Nephron progenitor cell (in vitro differentiated cells): ENCODE measurements at regions not wholly inside any gene's neighbourhood (a gene's known extent, or its start where the extent isn't known, plus 50 kb on each side); places are given as distances from the start of the nearest gene placed in this dataset.

Experiments used
- DNase-seq: peaks from one replicate; pipeline ENCODE4 v3.0.0; 2021
- H3K27ac Mint-ChIP-seq: 2 replicates; pipeline ENCODE4 v1.8.0; 2021; ENCODE audit warnings: mild to moderate bottlenecking, moderate library complexity, mixed read lengths
- H3K27me3 Mint-ChIP-seq: 2 replicates; pipeline ENCODE4 v1.8.0; 2021; ENCODE audit warnings: mild to moderate bottlenecking, low read depth, mixed read lengths; ENCODE audit not compliant: poor library complexity
- H3K36me3 Mint-ChIP-seq: 2 replicates; pipeline ENCODE4 v1.8.0; 2021; ENCODE audit warnings: low read depth, mixed read lengths
- H3K4me1 Mint-ChIP-seq: 2 replicates; pipeline ENCODE4 v1.8.0; 2021; ENCODE audit warnings: mixed read lengths
- H3K4me3 Mint-ChIP-seq: 2 replicates; pipeline ENCODE4 v1.8.0; 2021; ENCODE audit warnings: mild to moderate bottlenecking, moderate library complexity, mixed read lengths
- H3K9me3 Mint-ChIP-seq: 2 replicates; pipeline ENCODE4 v1.8.0; 2021; ENCODE audit warnings: mild to moderate bottlenecking, moderate library complexity, mixed read lengths
- TF ChIP-seq, protein P1 (sequence below): fragments of 200-600 bp; sonication (generic); IDR thresholded peaks from 2 replicates; pipeline ENCODE4 v1.5.0; 2021; ENCODE audit warnings: antibody characterized with exemption

DNA sequence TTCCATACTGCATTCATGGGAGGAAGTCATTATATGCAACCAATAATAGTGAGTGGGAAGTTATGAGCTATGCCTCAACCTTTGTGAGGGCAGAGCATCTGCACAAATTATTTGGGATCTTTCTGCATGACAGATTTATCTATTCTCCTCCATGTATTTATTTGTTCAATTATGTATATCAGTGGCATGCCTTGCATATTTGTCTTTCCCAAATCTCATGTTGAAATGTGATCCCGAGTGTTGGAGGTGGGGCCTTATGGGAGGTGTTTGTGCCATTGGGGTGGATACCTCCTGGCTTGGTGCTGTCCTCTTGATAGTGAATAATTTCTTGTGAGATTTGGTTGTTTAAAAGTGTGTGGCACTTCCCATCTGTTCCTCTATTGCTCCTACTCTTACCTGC, 1246.0 kb upstream of the CITED2 start:
- no peaks in the 10 kb centered on the region for H3K4me1 Mint-ChIP-seq
- peaks cover 3% of the 10 kb centered on the region for H3K9me3 Mint-ChIP-seq
- TF ChIP-seq, protein P1, sequence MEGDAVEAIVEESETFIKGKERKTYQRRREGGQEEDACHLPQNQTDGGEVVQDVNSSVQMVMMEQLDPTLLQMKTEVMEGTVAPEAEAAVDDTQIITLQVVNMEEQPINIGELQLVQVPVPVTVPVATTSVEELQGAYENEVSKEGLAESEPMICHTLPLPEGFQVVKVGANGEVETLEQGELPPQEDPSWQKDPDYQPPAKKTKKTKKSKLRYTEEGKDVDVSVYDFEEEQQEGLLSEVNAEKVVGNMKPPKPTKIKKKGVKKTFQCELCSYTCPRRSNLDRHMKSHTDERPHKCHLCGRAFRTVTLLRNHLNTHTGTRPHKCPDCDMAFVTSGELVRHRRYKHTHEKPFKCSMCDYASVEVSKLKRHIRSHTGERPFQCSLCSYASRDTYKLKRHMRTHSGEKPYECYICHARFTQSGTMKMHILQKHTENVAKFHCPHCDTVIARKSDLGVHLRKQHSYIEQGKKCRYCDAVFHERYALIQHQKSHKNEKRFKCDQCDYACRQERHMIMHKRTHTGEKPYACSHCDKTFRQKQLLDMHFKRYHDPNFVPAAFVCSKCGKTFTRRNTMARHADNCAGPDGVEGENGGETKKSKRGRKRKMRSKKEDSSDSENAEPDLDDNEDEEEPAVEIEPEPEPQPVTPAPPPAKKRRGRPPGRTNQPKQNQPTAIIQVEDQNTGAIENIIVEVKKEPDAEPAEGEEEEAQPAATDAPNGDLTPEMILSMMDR = no peak
- H3K27ac Mint-ChIP-seq = no peak overlapping the region
- H3K36me3 Mint-ChIP-seq = no peaks in the 10 kb centered on the region
- H3K27me3 Mint-ChIP-seq = no peaks in the 10 kb centered on the region
- no peak for DNase-seq
- H3K4me3 Mint-ChIP-seq = no peak overlapping the region

DNA sequence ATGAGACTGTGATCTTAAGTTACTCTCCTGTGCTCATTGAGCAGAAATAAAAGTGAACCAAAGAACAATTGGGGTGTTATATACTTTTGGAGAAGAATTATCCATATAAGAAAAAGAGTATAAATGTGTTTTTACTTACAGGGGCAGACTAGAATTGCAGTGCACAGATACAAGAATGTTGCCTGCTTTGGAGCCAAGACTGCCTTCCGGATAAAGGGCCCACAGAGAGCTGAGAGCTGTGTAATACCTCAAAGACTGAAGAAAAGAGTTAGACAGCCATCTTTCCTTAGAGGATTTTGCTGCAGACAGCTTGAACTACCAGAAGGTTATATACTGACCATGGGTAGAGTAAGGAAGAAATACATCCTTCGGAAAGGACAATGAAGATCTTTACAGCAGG, 1235.5 kb upstream of the CITED2 start:
- Mint-ChIP-seq H3K4me3 (no peak overlapping the region), H3K4me1 (no peaks in the 10 kb centered on the region), H3K9me3 (no peaks in the 10 kb centered on the region), H3K27me3 (no peaks in the 10 kb centered on the region), H3K36me3 (no peaks in the 10 kb centered on the region), H3K27ac (peak overlapping the region; percentile 4)
- TF ChIP-seq, protein P1 = no peak
- DNase-seq = no peak

DNA sequence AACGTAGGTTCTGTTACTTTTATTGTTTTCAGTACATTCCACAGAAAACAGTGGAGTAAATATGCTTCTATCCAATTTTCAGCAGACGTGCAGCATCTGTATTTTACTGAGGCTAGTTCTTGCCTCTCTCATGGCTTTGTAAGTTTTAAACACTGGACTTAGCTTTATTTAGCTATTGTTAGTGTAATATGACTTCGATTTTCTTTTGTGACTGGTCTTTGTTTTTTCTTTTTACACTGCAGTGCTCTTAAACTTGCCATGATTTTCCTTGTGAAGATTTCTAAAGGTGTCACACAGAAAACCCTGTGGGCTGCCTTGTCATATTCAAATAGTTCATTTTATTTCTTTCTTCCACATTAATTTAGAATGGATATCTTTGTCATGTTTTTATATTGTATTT, 1234.9 kb upstream of the CITED2 start:
- Mint-ChIP-seq H3K4me1 (no peaks in the 10 kb centered on the region), H3K9me3 (no peaks in the 10 kb centered on the region), H3K27me3 (no peaks in the 10 kb centered on the region), H3K27ac (no peak overlapping the region), H3K36me3 (no peaks in the 10 kb centered on the region), H3K4me3 (no peak overlapping the region)
- DNase-seq = no peak
- TF ChIP-seq, protein P1 = no peak

DNA sequence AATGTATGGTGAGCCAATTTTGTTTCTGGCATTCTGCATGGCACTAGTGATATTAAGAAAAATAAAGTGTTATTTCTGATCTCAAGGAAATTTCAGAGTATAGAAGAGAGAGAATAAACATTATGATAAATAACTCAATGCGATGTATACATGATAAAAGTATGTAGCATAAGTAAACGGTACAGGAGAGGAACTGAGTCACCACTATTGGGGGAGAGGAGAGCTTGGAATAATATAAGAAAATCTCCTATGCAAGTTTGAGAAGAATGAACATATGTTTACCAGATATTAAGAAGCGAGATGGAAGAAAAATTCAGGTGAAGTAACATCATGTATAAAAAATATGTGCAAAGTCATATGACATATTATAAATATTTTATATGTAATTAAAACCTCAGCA, 1230.3 kb upstream of the CITED2 start:
- DNase-seq = no peak
- no peaks in the 10 kb centered on the region for H3K27me3 Mint-ChIP-seq
- H3K9me3 Mint-ChIP-seq = no peaks in the 10 kb centered on the region
- no peak overlapping the region for H3K27ac Mint-ChIP-seq
- TF ChIP-seq, protein P1 = no peak
- no peak overlapping the region for H3K4me3 Mint-ChIP-seq
- H3K36me3 Mint-ChIP-seq = no peaks in the 10 kb centered on the region
- no peaks in the 10 kb centered on the region for H3K4me1 Mint-ChIP-seq

DNA sequence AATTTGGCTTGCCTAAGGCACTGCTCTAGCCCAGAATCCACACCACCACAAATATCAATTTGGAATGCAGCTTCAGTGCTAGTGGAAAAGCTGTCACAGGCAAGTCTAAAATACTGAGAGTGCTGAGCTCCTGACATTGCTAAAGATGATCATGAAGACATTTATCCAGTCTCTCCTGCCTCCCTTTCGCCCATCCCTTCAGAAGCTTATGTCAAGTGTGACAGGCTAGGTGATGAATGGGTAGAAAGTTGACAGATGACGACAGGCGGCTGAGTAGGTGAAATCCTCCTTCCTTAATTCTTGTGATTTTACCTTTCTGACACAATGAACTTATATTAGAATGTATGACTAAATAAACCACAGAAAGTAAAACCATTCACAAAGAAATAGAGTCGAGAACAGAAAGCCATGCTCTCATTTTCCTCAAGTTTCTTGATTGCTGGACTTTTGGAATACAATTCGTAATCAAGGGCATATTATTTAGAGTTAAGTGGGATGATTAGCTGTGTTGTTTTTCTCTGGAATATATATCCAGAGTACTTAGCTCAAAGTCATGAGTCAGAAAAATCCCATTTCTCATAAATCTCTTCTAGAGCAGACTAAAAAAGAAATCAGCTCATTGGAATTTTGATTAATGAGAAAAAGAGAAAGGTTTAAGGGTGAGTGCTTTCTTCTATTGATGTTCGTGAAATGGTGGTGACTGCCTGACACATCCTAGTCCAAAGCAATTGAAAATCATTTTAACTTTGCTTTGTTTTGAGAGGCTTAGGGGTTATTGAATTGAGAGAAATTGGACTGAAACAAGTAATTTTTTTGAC, 1228.2 kb upstream of the CITED2 start:
- Mint-ChIP-seq H3K4me3 (no peak overlapping the region), H3K27ac (no peak overlapping the region), H3K27me3 (no peaks in the 10 kb centered on the region), H3K36me3 (no peaks in the 10 kb centered on the region), H3K4me1 (no peaks in the 10 kb centered on the region), H3K9me3 (no peaks in the 10 kb centered on the region)
- no peak for DNase-seq
- TF ChIP-seq, protein P1 = no peak
